Neural cell (in vitro differentiated cells): ENCODE measurements at regions not wholly inside any gene's neighbourhood (a gene's known extent, or its start where the extent isn't known, plus 50 kb on each side); places are given as distances from the start of the nearest gene placed in this dataset.

Experiments
- H2AFZ ChIP-seq: fragments of 200-600, 300-800 bp; sonication (generic), shearing (Covaris generic); 2 replicates; pipeline ENCODE4 v1.6.0; 2014; ENCODE audit warnings: low read depth, mild to moderate bottlenecking, antibody characterized with exemption, low read length, moderate library complexity
- H3F3A ChIP-seq: fragments of 200-600 bp; shearing (Covaris generic); 2 replicates; pipeline ENCODE4 v1.6.1; 2016; ENCODE audit warnings: mild to moderate bottlenecking, moderate library complexity, mixed read lengths, antibody characterized with exemption, low read length; ENCODE audit not compliant: insufficient read depth, poor library complexity, severe bottlenecking
- H3K27ac ChIP-seq: fragments of 200-600, 300-800 bp; sonication (generic), shearing (Covaris generic); 2 replicates; pipeline ENCODE4 v1.5.1; 2014; ENCODE audit warnings: mild to moderate bottlenecking, low read length, moderate library complexity
- H3K27me3 ChIP-seq: fragments of 300-800, 200-600 bp; sonication (generic), shearing (Covaris generic); 2 replicates; pipeline ENCODE4 v1.6.0; 2014; ENCODE audit warnings: mild to moderate bottlenecking, low read depth, low read length, moderate library complexity; ENCODE audit not compliant: insufficient read depth
- H3K36me3 ChIP-seq: fragments of 300-800, 200-600 bp; sonication (generic), shearing (Covaris generic); 2 replicates; pipeline ENCODE4 v1.5.1; 2014; ENCODE audit warnings: mild to moderate bottlenecking, antibody characterized with exemption, low read length, moderate library complexity; ENCODE audit not compliant: insufficient read depth
- H3K4me2 ChIP-seq: fragments of 300-800, 200-600 bp; sonication (generic), shearing (Covaris generic); 2 replicates; pipeline ENCODE4 v1.6.0; 2014; ENCODE audit warnings: mild to moderate bottlenecking, low read length
- H3K4me3 ChIP-seq: fragments of 300-800, 200-600 bp; sonication (generic), shearing (Covaris generic); 2 replicates; pipeline ENCODE4 v1.5.1; 2014; ENCODE audit warnings: mild to moderate bottlenecking, low read length, moderate library complexity
- H3K79me2 ChIP-seq: fragments of 200-600 bp; shearing (Covaris generic); replicated peaks from 2 replicates; pipeline ENCODE4 v1.6.0; 2014; ENCODE audit warnings: mild to moderate bottlenecking, low read length, moderate library complexity; ENCODE audit not compliant: insufficient read depth
- H3K9ac ChIP-seq: fragments of 300-800, 200-600 bp; sonication (generic), shearing (Covaris generic); 2 replicates; pipeline ENCODE4 v1.6.1; 2016; ENCODE audit warnings: mild to moderate bottlenecking, low read length, mixed read lengths
- H3K9me2 ChIP-seq: fragments of 200-600 bp; shearing (Covaris generic); 2 replicates; pipeline ENCODE4 v1.6.1; 2016; ENCODE audit warnings: mild to moderate bottlenecking, low read length, mixed read lengths; ENCODE audit not compliant: insufficient read depth
- H3K9me3 ChIP-seq: fragments of 200-600, 300-800 bp; sonication (generic), shearing (Covaris generic); 2 replicates; pipeline ENCODE4 v1.6.1; 2016; ENCODE audit warnings: mild to moderate bottlenecking, mixed run types, low read length, moderate library complexity, mixed read lengths
- H4K20me1 ChIP-seq: fragments of 200-600 bp; shearing (Covaris generic); 2 replicates; pipeline ENCODE4 v1.6.1; 2016; ENCODE audit warnings: mild to moderate bottlenecking, mixed run types; ENCODE audit not compliant: insufficient read depth
- CTCF ChIP-seq: fragments of 450-650 bp; IDR thresholded peaks from 2 replicates; pipeline ENCODE4 v1.5.1; 2014; ENCODE audit warnings: antibody characterized with exemption, mild to moderate bottlenecking, moderate library complexity; ENCODE audit not compliant: poor library complexity, severe bottlenecking
- EP300 ChIP-seq: fragments of 450-650 bp; conservative IDR thresholded peaks from 2 replicates; pipeline ENCODE4 v1.6.1; 2014; ENCODE audit warnings: antibody characterized with exemption, mild to moderate bottlenecking, moderate library complexity; ENCODE audit not compliant: poor library complexity, severe bottlenecking
- EZH2 ChIP-seq: fragments of 200-600, 300-800 bp; shearing (Covaris generic), sonication (generic); IDR thresholded peaks from 2 replicates; pipeline ENCODE4 v1.6.1; 2014; ENCODE audit warnings: antibody characterized with exemption, low read length, borderline replicate concordance, mild to moderate bottlenecking; ENCODE audit not compliant: insufficient read depth, poor library complexity, severe bottlenecking
- MXI1 ChIP-seq: fragments of 450-650 bp; conservative IDR thresholded peaks from 2 replicates; pipeline ENCODE4 v1.6.1; 2014; ENCODE audit warnings: antibody characterized with exemption, mild to moderate bottlenecking; ENCODE audit not compliant: poor library complexity, severe bottlenecking
- POLR2AphosphoS5 ChIP-seq: IDR thresholded peaks from 2 replicates; pipeline ENCODE4 v1.6.1; 2012
- RAD21 ChIP-seq: fragments of 450-650 bp; conservative IDR thresholded peaks from 2 replicates; pipeline ENCODE4 v1.6.1; 2014; ENCODE audit warnings: antibody characterized with exemption, mild to moderate bottlenecking, moderate library complexity
- SMC3 ChIP-seq: fragments of 450-650 bp; conservative IDR thresholded peaks from 2 replicates; pipeline ENCODE4 v1.6.1; 2014; ENCODE audit warnings: antibody characterized with exemption, mild to moderate bottlenecking, moderate library complexity; ENCODE audit not compliant: poor library complexity
- TAF1 ChIP-seq: IDR thresholded peaks from 2 replicates; pipeline ENCODE4 v1.6.1; 2012; ENCODE audit warnings: low read depth
- TF ChIP-seq, protein P1 (sequence below): IDR thresholded peaks from 2 replicates; pipeline ENCODE4 v1.6.1; 2012; ENCODE audit warnings: borderline replicate concordance

- Histone ChIP-seq H3K27me3 (no peaks in the 10 kb centered on the region), H4K20me1 (no peaks in the 10 kb centered on the region), H3K4me2 (no peak overlapping the region), H3K79me2 (no peaks in the 10 kb centered on the region), H3K9me2 (no peaks in the 10 kb centered on the region), H3K9ac (no peak overlapping the region), H3K9me3 (no peaks in the 10 kb centered on the region), H3K4me3 (no peak overlapping the region), H3K36me3 (no peaks in the 10 kb centered on the region), H2AFZ (no peak overlapping the region), H3K27ac (peak overlapping the region; percentile 10), H3F3A (peaks cover 4% of the 10 kb centered on the region)
- TF ChIP-seq SMC3: no peak
- no peak for TF ChIP-seq RAD21
- no peak for TF ChIP-seq CTCF
- TF ChIP-seq TAF1: no peak
- no peak for TF ChIP-seq EP300
- no peak for TF ChIP-seq MXI1
- no peak for TF ChIP-seq EZH2
- TF ChIP-seq, protein P1, sequence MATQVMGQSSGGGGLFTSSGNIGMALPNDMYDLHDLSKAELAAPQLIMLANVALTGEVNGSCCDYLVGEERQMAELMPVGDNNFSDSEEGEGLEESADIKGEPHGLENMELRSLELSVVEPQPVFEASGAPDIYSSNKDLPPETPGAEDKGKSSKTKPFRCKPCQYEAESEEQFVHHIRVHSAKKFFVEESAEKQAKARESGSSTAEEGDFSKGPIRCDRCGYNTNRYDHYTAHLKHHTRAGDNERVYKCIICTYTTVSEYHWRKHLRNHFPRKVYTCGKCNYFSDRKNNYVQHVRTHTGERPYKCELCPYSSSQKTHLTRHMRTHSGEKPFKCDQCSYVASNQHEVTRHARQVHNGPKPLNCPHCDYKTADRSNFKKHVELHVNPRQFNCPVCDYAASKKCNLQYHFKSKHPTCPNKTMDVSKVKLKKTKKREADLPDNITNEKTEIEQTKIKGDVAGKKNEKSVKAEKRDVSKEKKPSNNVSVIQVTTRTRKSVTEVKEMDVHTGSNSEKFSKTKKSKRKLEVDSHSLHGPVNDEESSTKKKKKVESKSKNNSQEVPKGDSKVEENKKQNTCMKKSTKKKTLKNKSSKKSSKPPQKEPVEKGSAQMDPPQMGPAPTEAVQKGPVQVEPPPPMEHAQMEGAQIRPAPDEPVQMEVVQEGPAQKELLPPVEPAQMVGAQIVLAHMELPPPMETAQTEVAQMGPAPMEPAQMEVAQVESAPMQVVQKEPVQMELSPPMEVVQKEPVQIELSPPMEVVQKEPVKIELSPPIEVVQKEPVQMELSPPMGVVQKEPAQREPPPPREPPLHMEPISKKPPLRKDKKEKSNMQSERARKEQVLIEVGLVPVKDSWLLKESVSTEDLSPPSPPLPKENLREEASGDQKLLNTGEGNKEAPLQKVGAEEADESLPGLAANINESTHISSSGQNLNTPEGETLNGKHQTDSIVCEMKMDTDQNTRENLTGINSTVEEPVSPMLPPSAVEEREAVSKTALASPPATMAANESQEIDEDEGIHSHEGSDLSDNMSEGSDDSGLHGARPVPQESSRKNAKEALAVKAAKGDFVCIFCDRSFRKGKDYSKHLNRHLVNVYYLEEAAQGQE: no peak
- TF ChIP-seq POLR2AphosphoS5: no peak
Measured at GRCh38 chr22:26901198-26901816, 243.9 kb downstream of the MIAT start.

DNA sequence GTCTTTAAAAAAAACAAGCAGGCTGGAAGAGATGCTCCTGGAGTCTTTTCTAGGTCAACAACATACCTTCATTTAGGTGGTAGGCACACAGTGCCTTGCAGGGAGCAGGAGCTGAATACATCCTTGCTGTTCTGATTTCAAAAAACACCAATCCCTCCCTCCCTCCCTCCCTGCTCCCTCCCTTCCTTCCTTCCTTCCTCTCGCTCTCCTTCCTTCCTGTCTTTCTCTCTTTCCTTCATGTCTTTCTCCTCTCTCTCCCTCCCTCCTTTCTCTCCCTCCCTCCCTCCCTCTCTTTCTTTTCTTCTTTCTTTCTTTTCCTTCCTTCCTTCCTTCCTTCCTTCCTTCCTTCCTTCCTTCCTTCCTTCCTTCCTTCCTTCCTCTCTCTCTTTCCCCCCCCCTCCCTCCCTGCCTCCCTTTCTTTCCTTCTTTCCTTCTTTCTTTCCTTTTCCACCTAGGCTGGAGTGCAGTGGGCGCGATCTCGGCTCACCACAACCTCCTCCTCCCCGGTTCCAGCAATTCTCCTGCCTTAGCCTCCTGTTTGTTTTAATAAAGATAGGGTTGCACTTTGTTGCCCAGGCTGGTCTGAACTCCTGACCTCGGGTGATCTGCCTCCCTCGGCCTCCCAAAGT lies 245.1 kb downstream of the MIAT start:
- TF ChIP-seq CTCF: no peak
- no peak for TF ChIP-seq RAD21
- TF ChIP-seq, protein P1: no peak
- no peak for TF ChIP-seq TAF1
- no peak for TF ChIP-seq EZH2
- no peak for TF ChIP-seq EP300
- TF ChIP-seq MXI1: no peak
- H3K9me2 ChIP-seq: no peaks in the 10 kb centered on the region
- H2AFZ ChIP-seq: peak overlapping the region; percentile 24
- H3K36me3 ChIP-seq: no peaks in the 10 kb centered on the region
- peak overlapping the region; percentile 49 for H3K9ac ChIP-seq
- H3K9me3 ChIP-seq: no peaks in the 10 kb centered on the region
- no peaks in the 10 kb centered on the region for H3K79me2 ChIP-seq
- peak overlapping the region; percentile 49 for H3K27ac ChIP-seq
- H3K4me3 ChIP-seq: peak overlapping the region; percentile 41
- H3K4me2 ChIP-seq: peak overlapping the region; percentile 19
- no peaks in the 10 kb centered on the region for H3K27me3 ChIP-seq
- no peaks in the 10 kb centered on the region for H4K20me1 ChIP-seq
- peaks cover 4% of the 10 kb centered on the region for H3F3A ChIP-seq
